ENCODE measurements at regions not wholly inside any gene's neighbourhood (a gene's known extent, or its start where the extent isn't known, plus 50 kb on each side); places are given as distances from the start of the nearest gene placed in this dataset.

GRCh38 chr12:91418221-91419090, 235.8 kb upstream of the DCN start:
- DNase-seq (ENCODE audit: low read depth, low spot score) = no peak
- Histone ChIP-seq H3K9me3 (ENCODE audit: control insufficient read depth, insufficient read depth, low read length) (no peaks in the 10 kb centered on the region), H3K27ac (ENCODE audit: low read length) (no peak overlapping the region), H3K27me3 (ENCODE audit: control insufficient read depth, insufficient read depth, low read length) (no peaks in the 10 kb centered on the region), H3K4me3 (ENCODE audit: low read length) (no peak overlapping the region), H3K4me1 (ENCODE audit: control insufficient read depth, insufficient read depth, low read length) (no peaks in the 10 kb centered on the region), H3K36me3 (ENCODE audit: control insufficient read depth, insufficient read depth, low read length) (no peaks in the 10 kb centered on the region)
- WGBS (ENCODE audit: insufficient coverage, insufficient read length) = no CpG with 5 or more reads among the region's 1 CpG

DNA sequence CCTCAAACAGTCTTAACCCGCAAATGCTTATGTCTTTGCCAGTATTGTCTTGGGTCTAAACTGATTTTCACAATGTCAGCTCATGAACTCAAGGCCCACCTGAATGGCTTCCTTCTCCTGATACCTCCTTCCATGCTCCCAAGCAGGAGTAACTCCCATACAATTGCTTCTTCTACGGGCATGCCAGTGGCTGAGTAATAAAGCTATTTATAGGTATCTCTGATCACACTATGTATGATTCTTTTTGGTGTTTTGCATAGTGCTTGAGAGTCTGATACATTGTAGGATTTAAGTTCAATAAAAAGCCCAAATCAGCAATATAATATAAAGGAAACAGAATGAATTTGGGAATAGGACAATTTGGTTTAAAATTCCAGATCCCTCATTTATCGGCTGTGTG, 235.0 kb upstream of the DCN start:
- Histone ChIP-seq H3K9me3 (ENCODE audit: control insufficient read depth, insufficient read depth, low read length) (no peaks in the 10 kb centered on the region), H3K36me3 (ENCODE audit: control insufficient read depth, insufficient read depth, low read length) (no peaks in the 10 kb centered on the region), H3K4me3 (ENCODE audit: low read length) (no peak overlapping the region), H3K4me1 (ENCODE audit: control insufficient read depth, insufficient read depth, low read length) (no peaks in the 10 kb centered on the region), H3K27me3 (ENCODE audit: control insufficient read depth, insufficient read depth, low read length) (no peaks in the 10 kb centered on the region), H3K27ac (ENCODE audit: low read length) (no peak overlapping the region)
- no peak for DNase-seq (ENCODE audit: low read depth, low spot score)
- WGBS (ENCODE audit: insufficient coverage, insufficient read length) = 100% methylated on average over 1 of the region's 3 CpGs

- Histone ChIP-seq H3K4me1 (ENCODE audit: control insufficient read depth, insufficient read depth, low read length) (no peaks in the 10 kb centered on the region), H3K27ac (ENCODE audit: low read length) (no peak overlapping the region), H3K27me3 (ENCODE audit: control insufficient read depth, insufficient read depth, low read length) (no peaks in the 10 kb centered on the region), H3K4me3 (ENCODE audit: low read length) (no peak overlapping the region), H3K36me3 (ENCODE audit: control insufficient read depth, insufficient read depth, low read length) (no peaks in the 10 kb centered on the region), H3K9me3 (ENCODE audit: control insufficient read depth, insufficient read depth, low read length) (no peaks in the 10 kb centered on the region)
- no peak for DNase-seq (ENCODE audit: low read depth, low spot score)
These were observed 232.0 kb upstream of the DCN start for GRCh38 chr12:91414636-91415035.

DNA sequence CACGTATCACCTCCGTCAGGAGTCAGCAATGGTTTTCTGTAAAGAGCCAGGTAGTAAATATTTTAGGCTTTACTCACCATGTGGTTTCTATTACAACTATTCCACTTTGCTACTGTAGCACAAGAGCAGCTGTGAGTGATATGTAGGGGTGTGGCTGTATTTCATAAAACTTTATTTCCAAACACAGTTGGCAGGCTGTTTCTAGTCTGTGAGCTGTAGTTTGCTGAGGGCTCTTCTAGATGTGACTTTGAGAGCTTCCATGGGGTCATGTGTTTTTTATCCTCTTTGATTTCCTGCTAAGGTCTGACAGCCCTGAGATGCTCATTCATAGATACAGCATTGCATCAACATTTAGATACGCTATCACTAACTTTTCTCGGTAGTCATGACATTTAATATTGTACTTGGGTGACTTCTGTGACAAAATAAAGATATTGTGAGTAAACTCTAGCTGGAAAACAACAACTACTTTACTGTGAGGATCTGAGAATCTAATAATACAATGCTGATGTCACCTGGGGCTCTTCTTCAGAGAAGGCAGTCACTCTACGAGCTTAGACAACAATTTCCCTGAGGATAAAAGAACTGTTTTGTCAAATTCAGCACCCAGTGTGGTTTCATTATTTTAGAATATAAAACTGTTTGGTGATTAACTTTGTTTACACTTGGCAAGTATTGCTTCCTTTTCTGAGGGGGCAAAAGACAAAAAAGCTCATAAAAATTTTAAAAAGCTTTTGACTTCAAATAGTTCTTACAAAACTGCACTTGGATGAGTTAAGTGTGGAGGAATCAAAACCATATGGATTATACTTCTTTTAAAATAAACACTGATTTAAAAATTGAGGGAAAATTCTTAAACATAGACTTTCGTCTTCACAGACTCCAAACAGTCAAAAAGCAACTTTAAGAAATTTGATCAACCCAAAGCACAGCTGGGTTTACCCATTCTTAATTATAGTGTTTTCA, 231.2 kb upstream of the DCN start:
- Histone ChIP-seq H3K4me3 (ENCODE audit: low read length) (no peak overlapping the region), H3K27me3 (ENCODE audit: control insufficient read depth, insufficient read depth, low read length) (no peaks in the 10 kb centered on the region), H3K4me1 (ENCODE audit: control insufficient read depth, insufficient read depth, low read length) (no peaks in the 10 kb centered on the region), H3K36me3 (ENCODE audit: control insufficient read depth, insufficient read depth, low read length) (no peaks in the 10 kb centered on the region), H3K27ac (ENCODE audit: low read length) (no peak overlapping the region), H3K9me3 (ENCODE audit: control insufficient read depth, insufficient read depth, low read length) (no peaks in the 10 kb centered on the region)
- DNase-seq (ENCODE audit: low read depth, low spot score) = no peak
- WGBS (ENCODE audit: insufficient coverage, insufficient read length) = no CpG with 5 or more reads among the region's 6 CpGs

DNA sequence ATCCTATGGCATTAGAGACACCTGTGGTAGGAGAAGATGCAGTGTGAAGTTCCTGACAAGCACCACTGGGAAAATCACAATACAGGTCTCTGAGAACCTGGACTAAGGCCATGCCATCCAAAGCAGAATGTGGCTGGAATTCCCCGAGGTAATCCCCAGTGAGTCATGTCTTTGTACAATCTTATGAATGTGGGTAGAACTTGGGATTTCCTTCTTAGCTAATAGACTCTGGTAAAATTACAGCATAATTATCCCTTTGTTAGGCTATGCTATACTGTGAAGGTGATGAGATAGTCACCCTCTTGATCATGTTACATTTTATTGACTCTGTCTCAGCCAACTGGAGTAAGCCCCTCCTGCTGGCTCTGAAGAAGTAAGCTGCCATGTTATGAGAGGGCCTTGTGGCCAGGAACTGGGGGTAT, 224.3 kb upstream of the DCN start:
- H3K27me3 ChIP-seq (ENCODE audit: control insufficient read depth, insufficient read depth, low read length) = no peaks in the 10 kb centered on the region
- no peaks in the 10 kb centered on the region for H3K4me1 ChIP-seq (ENCODE audit: control insufficient read depth, insufficient read depth, low read length)
- no peaks in the 10 kb centered on the region for H3K36me3 ChIP-seq (ENCODE audit: control insufficient read depth, insufficient read depth, low read length)
- no peak overlapping the region for H3K4me3 ChIP-seq (ENCODE audit: low read length)
- no peak for DNase-seq (ENCODE audit: low read depth, low spot score)
- H3K9me3 ChIP-seq (ENCODE audit: control insufficient read depth, insufficient read depth, low read length) = no peaks in the 10 kb centered on the region
- no CpG with 5 or more reads among the region's 1 CpG for WGBS (ENCODE audit: insufficient coverage, insufficient read length)
- H3K27ac ChIP-seq (ENCODE audit: low read length) = no peak overlapping the region

DNA sequence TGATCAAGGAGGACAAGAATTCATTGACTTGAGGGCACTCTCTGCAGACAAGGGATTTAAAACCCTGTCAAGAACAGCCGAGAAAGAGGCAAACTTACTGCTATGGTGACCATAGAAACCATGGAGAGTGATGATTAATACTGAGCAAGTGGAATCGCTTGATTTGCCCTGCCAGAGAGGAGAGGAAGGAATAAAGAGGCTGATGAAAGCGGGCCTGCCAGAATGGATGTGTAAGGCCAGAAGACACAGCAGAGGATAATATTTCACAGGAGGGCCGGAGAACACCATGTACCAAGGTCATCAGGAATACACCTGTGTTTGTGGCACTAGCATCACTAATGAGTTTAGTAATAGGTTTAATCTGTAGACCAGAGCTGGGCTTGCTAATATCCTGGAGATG, 221.8 kb upstream of the DCN start:
- DNase-seq (ENCODE audit: low read depth, low spot score) = no peak
- no peaks in the 10 kb centered on the region for H3K4me1 ChIP-seq (ENCODE audit: control insufficient read depth, insufficient read depth, low read length)
- no peak overlapping the region for H3K4me3 ChIP-seq (ENCODE audit: low read length)
- no peaks in the 10 kb centered on the region for H3K9me3 ChIP-seq (ENCODE audit: control insufficient read depth, insufficient read depth, low read length)
- H3K36me3 ChIP-seq (ENCODE audit: control insufficient read depth, insufficient read depth, low read length) = no peaks in the 10 kb centered on the region
- no CpG with 5 or more reads among the region's 4 CpGs for WGBS (ENCODE audit: insufficient coverage, insufficient read length)
- H3K27me3 ChIP-seq (ENCODE audit: control insufficient read depth, insufficient read depth, low read length) = no peaks in the 10 kb centered on the region
- no peak overlapping the region for H3K27ac ChIP-seq (ENCODE audit: low read length)

DNA sequence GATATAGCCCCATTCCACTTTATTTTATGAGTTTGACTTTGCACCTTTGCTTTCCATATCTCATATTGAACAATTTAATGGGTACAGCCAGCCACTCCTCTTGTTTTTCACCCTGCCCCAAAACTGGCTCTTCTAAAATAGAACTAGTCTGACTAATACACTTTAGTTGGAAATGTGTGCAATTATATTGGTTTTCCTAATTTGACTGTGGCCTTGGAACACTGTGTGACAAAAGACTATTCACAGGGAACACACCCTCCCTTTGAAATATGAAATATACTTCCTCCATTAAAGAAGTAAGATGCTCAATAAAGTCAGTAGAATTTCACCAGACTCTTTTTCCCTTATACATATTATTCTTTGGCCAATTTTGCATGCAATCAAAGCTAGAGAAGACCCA, 218.6 kb upstream of the DCN start:
- no peak overlapping the region for H3K27ac ChIP-seq (ENCODE audit: low read length)
- no peaks in the 10 kb centered on the region for H3K4me1 ChIP-seq (ENCODE audit: control insufficient read depth, insufficient read depth, low read length)
- no peak for DNase-seq (ENCODE audit: low read depth, low spot score)
- H3K4me3 ChIP-seq (ENCODE audit: low read length) = no peak overlapping the region
- no peaks in the 10 kb centered on the region for H3K9me3 ChIP-seq (ENCODE audit: control insufficient read depth, insufficient read depth, low read length)
- H3K27me3 ChIP-seq (ENCODE audit: control insufficient read depth, insufficient read depth, low read length) = no peaks in the 10 kb centered on the region
- no peaks in the 10 kb centered on the region for H3K36me3 ChIP-seq (ENCODE audit: control insufficient read depth, insufficient read depth, low read length)

- Histone ChIP-seq H3K36me3 (ENCODE audit: control insufficient read depth, insufficient read depth, low read length) (no peaks in the 10 kb centered on the region), H3K9me3 (ENCODE audit: control insufficient read depth, insufficient read depth, low read length) (no peaks in the 10 kb centered on the region), H3K4me3 (ENCODE audit: low read length) (no peak overlapping the region), H3K27ac (ENCODE audit: low read length) (no peak overlapping the region), H3K4me1 (ENCODE audit: control insufficient read depth, insufficient read depth, low read length) (no peaks in the 10 kb centered on the region), H3K27me3 (ENCODE audit: control insufficient read depth, insufficient read depth, low read length) (no peaks in the 10 kb centered on the region)
- DNase-seq (ENCODE audit: low read depth, low spot score) = no peak
- no CpG with 5 or more reads among the region's 4 CpGs for WGBS (ENCODE audit: insufficient coverage, insufficient read length)
These were observed 217.7 kb upstream of the DCN start for GRCh38 chr12:91400271-91400670.

DNA sequence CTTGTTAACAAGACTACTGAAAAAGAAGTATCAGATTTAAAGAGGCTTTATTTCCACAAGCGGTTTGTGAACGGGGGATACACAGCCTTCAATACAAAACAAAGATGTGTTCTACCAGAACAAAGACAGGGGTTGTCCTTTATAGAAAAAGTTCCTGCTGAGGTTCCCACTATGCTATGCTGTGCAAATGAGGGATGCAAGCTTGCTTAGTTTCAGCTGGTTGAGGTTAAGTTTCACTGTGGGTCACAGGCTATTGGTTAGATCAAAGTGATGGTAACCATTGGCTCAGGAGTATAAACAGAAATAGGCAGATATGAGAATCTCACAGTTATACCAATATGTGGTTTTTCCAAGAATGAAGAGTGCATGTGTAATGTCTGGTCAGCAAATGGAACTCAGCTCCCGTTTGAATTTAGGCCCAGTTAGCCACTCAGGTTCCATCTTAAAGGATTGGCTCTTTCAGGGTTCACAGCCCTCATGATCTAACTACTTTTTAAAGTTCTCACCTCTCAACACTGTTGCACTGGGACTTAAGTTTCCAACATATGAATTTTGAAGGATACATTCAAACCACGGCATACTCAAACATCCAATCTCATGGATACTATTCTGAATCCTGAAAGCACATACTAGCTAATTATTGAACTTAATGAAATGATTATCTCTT, 215.4 kb upstream of the DCN start:
- H3K4me3 ChIP-seq (ENCODE audit: low read length) = no peak overlapping the region
- no peak for DNase-seq (ENCODE audit: low read depth, low spot score)
- H3K9me3 ChIP-seq (ENCODE audit: control insufficient read depth, insufficient read depth, low read length) = no peaks in the 10 kb centered on the region
- WGBS (ENCODE audit: insufficient coverage, insufficient read length) = no CpG with 5 or more reads among the region's 4 CpGs
- no peaks in the 10 kb centered on the region for H3K36me3 ChIP-seq (ENCODE audit: control insufficient read depth, insufficient read depth, low read length)
- H3K27me3 ChIP-seq (ENCODE audit: control insufficient read depth, insufficient read depth, low read length) = no peaks in the 10 kb centered on the region
- no peak overlapping the region for H3K27ac ChIP-seq (ENCODE audit: low read length)
- H3K4me1 ChIP-seq (ENCODE audit: control insufficient read depth, insufficient read depth, low read length) = no peaks in the 10 kb centered on the region

DNA sequence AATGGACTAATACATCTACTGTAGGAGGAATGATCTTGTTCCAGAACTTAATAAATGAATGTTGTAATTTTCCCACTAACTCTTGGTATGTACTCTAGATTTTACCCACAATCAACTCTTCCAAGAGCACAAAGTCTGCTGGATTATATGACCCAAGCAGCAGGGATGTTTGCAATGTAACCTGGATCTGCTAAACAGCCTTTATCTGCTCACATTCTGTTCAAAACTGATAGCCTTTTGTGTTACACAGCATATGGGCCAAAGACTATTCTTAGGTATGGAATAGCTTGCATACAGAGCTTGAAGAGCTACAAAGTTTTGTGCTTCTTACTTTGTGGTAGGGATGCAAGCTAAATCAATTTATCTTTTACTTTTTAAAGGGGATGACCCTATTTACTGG, 213.7 kb upstream of the DCN start:
- Histone ChIP-seq H3K4me3 (ENCODE audit: low read length) (no peak overlapping the region), H3K27me3 (ENCODE audit: control insufficient read depth, insufficient read depth, low read length) (no peaks in the 10 kb centered on the region), H3K27ac (ENCODE audit: low read length) (no peak overlapping the region), H3K4me1 (ENCODE audit: control insufficient read depth, insufficient read depth, low read length) (no peaks in the 10 kb centered on the region), H3K36me3 (ENCODE audit: control insufficient read depth, insufficient read depth, low read length) (no peaks in the 10 kb centered on the region), H3K9me3 (ENCODE audit: control insufficient read depth, insufficient read depth, low read length) (no peaks in the 10 kb centered on the region)
- DNase-seq (ENCODE audit: low read depth, low spot score) = no peak
